ENCODE measurements at regions not wholly inside any gene's neighbourhood (a gene's known extent, or its start where the extent isn't known, plus 50 kb on each side); places are given as distances from the start of the nearest gene placed in this dataset.

DNA sequence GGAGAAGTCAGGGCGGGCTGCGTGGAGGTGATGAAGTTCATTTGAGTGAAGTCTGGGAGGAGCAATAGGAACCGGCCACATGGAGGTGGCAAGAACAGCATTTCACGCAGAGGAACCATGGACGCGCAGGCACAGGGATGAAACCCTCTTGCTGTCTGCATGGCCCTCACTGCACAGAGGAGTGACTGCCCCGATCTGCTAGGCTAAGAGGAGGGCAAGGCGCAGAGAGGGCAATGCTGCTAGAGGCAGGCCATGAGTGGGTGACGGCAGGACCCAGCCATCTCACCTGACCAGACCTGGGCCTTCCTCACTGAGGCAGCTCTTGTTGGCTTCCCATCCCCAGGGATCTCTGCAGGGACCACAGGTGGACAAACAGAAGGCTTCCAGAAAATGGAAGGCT is 90.3 kb downstream of the BARX1 start (continued):
- TF ChIP-seq, protein P1, sequence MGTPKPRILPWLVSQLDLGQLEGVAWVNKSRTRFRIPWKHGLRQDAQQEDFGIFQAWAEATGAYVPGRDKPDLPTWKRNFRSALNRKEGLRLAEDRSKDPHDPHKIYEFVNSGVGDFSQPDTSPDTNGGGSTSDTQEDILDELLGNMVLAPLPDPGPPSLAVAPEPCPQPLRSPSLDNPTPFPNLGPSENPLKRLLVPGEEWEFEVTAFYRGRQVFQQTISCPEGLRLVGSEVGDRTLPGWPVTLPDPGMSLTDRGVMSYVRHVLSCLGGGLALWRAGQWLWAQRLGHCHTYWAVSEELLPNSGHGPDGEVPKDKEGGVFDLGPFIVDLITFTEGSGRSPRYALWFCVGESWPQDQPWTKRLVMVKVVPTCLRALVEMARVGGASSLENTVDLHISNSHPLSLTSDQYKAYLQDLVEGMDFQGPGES (IDR thresholded peaks at IDR 0.05): no peak
- no peak for TF ChIP-seq CBFB (IDR thresholded peaks at IDR 0.05; ENCODE audit: low read depth)
- no peak for TF ChIP-seq ZNF384 (IDR thresholded peaks at IDR 0.05; ENCODE audit: borderline replicate concordance, low read depth, low read length)

DNA sequence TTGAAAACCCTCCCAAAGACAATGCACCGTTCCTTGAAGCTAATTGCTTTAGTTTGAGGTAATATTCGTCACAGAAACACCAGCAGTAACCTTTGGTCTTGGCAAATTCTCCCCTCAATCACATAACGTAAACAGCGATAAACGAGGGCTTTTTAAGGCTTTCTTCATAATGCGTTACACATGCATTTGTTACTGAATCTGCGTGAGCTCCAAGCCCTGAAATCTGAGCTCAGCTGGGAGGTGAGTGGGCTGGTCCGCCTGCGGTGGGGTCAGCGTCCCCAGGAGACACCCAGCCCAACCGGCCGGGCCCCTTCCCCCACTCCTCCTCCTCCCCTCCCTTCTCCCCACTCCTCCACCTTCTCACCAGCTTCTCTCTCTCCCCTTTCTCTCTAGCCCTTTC is 91.1 kb downstream of the BARX1 start:
- ATAC-seq (no peak), FAIRE-seq (no peak), DNase-seq (ENCODE audit: low read depth, low spot score) (no peak)
- CTCF ChIA-PET: no interaction called here
- Histone ChIP-seq H3K4me2 (ENCODE audit: control insufficient read depth, insufficient read depth) (no peak overlapping the region), H3K9me3 (replicated peaks; ENCODE audit: control insufficient read depth, insufficient read depth, low read length) (no peaks in the 10 kb centered on the region), H2AFZ (ENCODE audit: control insufficient read depth, low read depth, low read length) (no peak overlapping the region), H3K4me3 (no peak overlapping the region), H3K27me3 (replicated peaks in 1 of 2; ENCODE audit: control insufficient read depth in 2 of 2, insufficient read depth in 2 of 2, low read length in 1 of 2) (no peaks in the 10 kb centered on the region; a peak in 1 of 4 replicates), H4K20me1 (ENCODE audit: control insufficient read depth, insufficient read depth) (no peaks in the 10 kb centered on the region), H3K36me3 (ENCODE audit: control insufficient read depth in 2 of 2, insufficient read depth in 2 of 2, low read length in 1 of 2) (no peaks in the 10 kb centered on the region), H3K79me2 (ENCODE audit: control insufficient read depth, insufficient read depth, low read length) (no peaks in the 10 kb centered on the region), H3K27ac (ENCODE audit: control insufficient read depth, insufficient read depth) (no peak overlapping the region), H3K9ac (ENCODE audit: control insufficient read depth, insufficient read depth, low read length) (no peak overlapping the region), H3K4me1 (ENCODE audit: control insufficient read depth, insufficient read depth, low read length) (no peaks in the 10 kb centered on the region)
- POLR2A ChIA-PET: no interaction called here
- in situ Hi-C loops (cut with MboI): no loop called here
- intact Hi-C loops (cut with micrococcal nuclease; ENCODE audit: unreplicated experiment): no loop called here
- WGBS (ENCODE audit: insufficient coverage, insufficient replicate concordance, low lambda C conversion rate, missing lambda C conversion rate): 63% methylated on average over 10 of the region's 12 CpGs
- RAD21 ChIA-PET (ENCODE audit: unreplicated experiment): no interaction called here
- TF ChIP-seq BRCA1 (IDR thresholded peaks at IDR 0.05; ENCODE audit: low read depth, low read length): no peak
- TF ChIP-seq RCOR1 (conservative IDR thresholded peaks at IDR 0.05; ENCODE audit: low read depth, low read length): no peak
- no peak for TF ChIP-seq SUZ12 (IDR thresholded peaks at IDR 0.05; ENCODE audit: unreplicated experiment)
- TF ChIP-seq ZNF384 (IDR thresholded peaks at IDR 0.05; ENCODE audit: borderline replicate concordance, low read depth, low read length): no peak
- TF ChIP-seq, protein P2, sequence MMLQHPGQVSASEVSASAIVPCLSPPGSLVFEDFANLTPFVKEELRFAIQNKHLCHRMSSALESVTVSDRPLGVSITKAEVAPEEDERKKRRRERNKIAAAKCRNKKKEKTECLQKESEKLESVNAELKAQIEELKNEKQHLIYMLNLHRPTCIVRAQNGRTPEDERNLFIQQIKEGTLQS (IDR thresholded peaks at IDR 0.05; ENCODE audit: borderline replicate concordance, extremely low read depth, low read depth, low read length): no peak
- no peak for TF ChIP-seq KAT2A (conservative IDR thresholded peaks at IDR 0.05; ENCODE audit: control insufficient read depth, low read depth, low read length)
- no peak for TF ChIP-seq JUND (IDR thresholded peaks at IDR 0.05; ENCODE audit: low read depth, low read length)
- TF ChIP-seq NR2C1 (IDR thresholded peaks at IDR 0.05): no peak
- TF ChIP-seq ZBED1 (IDR thresholded peaks at IDR 0.05; ENCODE audit: borderline replicate concordance): no peak
- SMC1A ChIA-PET (ENCODE audit: uncharacterized antibody, unreplicated experiment): no interaction called here
- no TSS peak for BruUV-seq (replicated peaks)
